ENCODE measurements at regions not wholly inside any gene's neighbourhood (a gene's known extent, or its start where the extent isn't known, plus 50 kb on each side); places are given as distances from the start of the nearest gene placed in this dataset.

GRCh38 chr11:45553383-45553936 lies 112.0 kb downstream of the CHST1 start:
- no peak for DNase-seq

- no peak for DNase-seq
Observed at GRCh38 chr11:45551191-45551713, 114.2 kb downstream of the CHST1 start.

GRCh38 chr11:45549257-45549656 lies 116.2 kb downstream of the CHST1 start:
- DNase-seq: no peak

- DNase-seq: no peak
Observed at GRCh38 chr11:45546366-45546765, 119.1 kb downstream of the CHST1 start.

- DNase-seq: no peak
Observed at GRCh38 chr11:45544826-45545225, 120.6 kb downstream of the CHST1 start.

GRCh38 chr11:45543808-45544422 lies 121.5 kb downstream of the CHST1 start:
- DNase-seq: no peak

- DNase-seq: no peak
Observed at GRCh38 chr11:45543081-45543480, 122.3 kb downstream of the CHST1 start.

GRCh38 chr11:45541693-45542434 lies 123.6 kb downstream of the CHST1 start:
- no peak for DNase-seq

GRCh38 chr11:45538939-45539338 lies 126.5 kb downstream of the CHST1 start:
- no peak for DNase-seq

- no peak for DNase-seq
Observed at GRCh38 chr11:45538363-45538762, 127.1 kb downstream of the CHST1 start.

- no peak for DNase-seq
Observed at GRCh38 chr11:45537614-45538013, 127.8 kb downstream of the CHST1 start.

GRCh38 chr11:45535033-45535432 lies 130.4 kb downstream of the CHST1 start:
- DNase-seq: no peak

GRCh38 chr11:45534132-45534531 lies 131.3 kb downstream of the CHST1 start:
- DNase-seq: no peak

GRCh38 chr11:45532546-45532945 lies 132.9 kb downstream of the CHST1 start:
- no peak for DNase-seq

GRCh38 chr11:45530776-45531175 lies 134.6 kb downstream of the CHST1 start:
- DNase-seq: no peak

GRCh38 chr11:45530111-45530510 lies 135.3 kb downstream of the CHST1 start:
- DNase-seq: no peak

GRCh38 chr11:45528435-45528834 lies 137.0 kb downstream of the CHST1 start:
- no peak for DNase-seq

GRCh38 chr11:45527898-45528297 lies 137.5 kb downstream of the CHST1 start:
- DNase-seq: peak; percentile 51

GRCh38 chr11:45525393-45525792 lies 140.0 kb downstream of the CHST1 start:
- DNase-seq: no peak

GRCh38 chr11:45523760-45524159 lies 141.7 kb downstream of the CHST1 start:
- DNase-seq: no peak

- no peak for DNase-seq
Observed at GRCh38 chr11:45518833-45519535, 146.4 kb downstream of the CHST1 start.

GRCh38 chr11:45518141-45518832 lies 147.1 kb downstream of the CHST1 start:
- no peak for DNase-seq

Measured in GDM1 (cell line).